HEK293 (cell line): ENCODE measurements at regions not wholly inside any gene's neighbourhood (a gene's known extent, or its start where the extent isn't known, plus 50 kb on each side); places are given as distances from the start of the nearest gene placed in this dataset.

Experiments used
- CTCF ChIA-PET: fragments of 350-600 bp; formaldehyde crosslinking; extraction: SDS; loops from one replicate; lab custom pipeline; 2021; ENCODE audit warnings: antibody characterized with exemption; lab: Yijun Ruan, JAX
- POLR2A ChIA-PET: fragments of 300-600 bp; formaldehyde crosslinking; extraction: SDS; loops from one replicate; lab custom pipeline; 2020; ENCODE audit warnings: antibody characterized with exemption, inconsistent platforms; lab: Yijun Ruan, JAX
- H3K27ac ChIP-seq: fragments of 200-500 bp; sonication (Bioruptor generic); 2 replicates; pipeline ENCODE4 v1.5.1; 2014; ENCODE audit warnings: low read depth, low read length, control low read depth, inconsistent platforms; ENCODE audit errors: extremely low read depth
- H3K36me3 ChIP-seq, 2 experiments: fragments of 200-500 bp in 1 of 2; sonication (Bioruptor generic) in 1 of 2; 1 replicate in 1 of 2; 2 replicates in 1 of 2; pipeline ENCODE4 v1.5.1; 2014 to 2017; ENCODE audit warnings: inconsistent platforms in 2 of 2, low read length in 2 of 2; ENCODE audit not compliant: control insufficient read depth in 2 of 2, insufficient read depth in 1 of 2
- H3K4me1 ChIP-seq: fragments of 200-500 bp; sonication (Bioruptor generic); 2 replicates; pipeline ENCODE4 v1.5.1; 2014; ENCODE audit warnings: mild to moderate bottlenecking, low read length, inconsistent platforms; ENCODE audit not compliant: control insufficient read depth, insufficient read depth
- H3K4me3 ChIP-seq: 2 replicates; pipeline ENCODE4 v1.5.1; 2011; ENCODE audit warnings: low read depth, mild to moderate bottlenecking, control low read depth, low read length, moderate library complexity
- H3K9me3 ChIP-seq: fragments of 200-500 bp; sonication (Bioruptor generic); 2 replicates; pipeline ENCODE4 v1.5.1; 2014; ENCODE audit warnings: low read depth, low read length, inconsistent platforms; ENCODE audit not compliant: control insufficient read depth, insufficient read depth
- BCL11B ChIP-seq: fragments of 450-650 bp; formaldehyde crosslinking; IDR thresholded peaks from 2 replicates; pipeline ENCODE4 v1.5.1; 2016; ENCODE audit warnings: low read depth, missing biosample characterization, missing genetic modification characterization
- EGR2 ChIP-seq: fragments of 450-650 bp; formaldehyde crosslinking; IDR thresholded peaks from 2 replicates; pipeline ENCODE4 v1.5.1; 2016; ENCODE audit warnings: low read depth, missing biosample characterization, missing genetic modification characterization
- HOXD13 ChIP-seq: sonication (generic); formaldehyde crosslinking; IDR thresholded peaks from 2 replicates; pipeline ENCODE4 v1.8.0; 2022; ENCODE audit warnings: missing genetic modification reagents, borderline replicate concordance
- KLF16 ChIP-seq: fragments of 450-650 bp; formaldehyde crosslinking; IDR thresholded peaks from 2 replicates; pipeline ENCODE4 v1.5.1; 2017; ENCODE audit warnings: missing biosample characterization, missing genetic modification characterization
- KLF7 ChIP-seq: fragments of 450-650 bp; formaldehyde crosslinking; IDR thresholded peaks from 2 replicates; pipeline ENCODE4 v1.5.1; 2016; ENCODE audit warnings: missing biosample characterization, missing genetic modification characterization, borderline replicate concordance
- MZF1 ChIP-seq: fragments of 450-650 bp; formaldehyde crosslinking; IDR thresholded peaks from 2 replicates; pipeline ENCODE4 v1.5.1; 2017; ENCODE audit warnings: missing biosample characterization, missing genetic modification characterization, borderline replicate concordance
- OVOL3 ChIP-seq: fragments of 450-650 bp; formaldehyde crosslinking; IDR thresholded peaks from 2 replicates; pipeline ENCODE4 v1.5.1; 2016; ENCODE audit warnings: missing biosample characterization, missing genetic modification characterization
- SP2 ChIP-seq: fragments of 450-650 bp; formaldehyde crosslinking; IDR thresholded peaks from 2 replicates; pipeline ENCODE4 v1.5.1; 2016; ENCODE audit warnings: missing biosample characterization, missing genetic modification characterization
- WT1 ChIP-seq: fragments of 450-650 bp; formaldehyde crosslinking; IDR thresholded peaks from 2 replicates; pipeline ENCODE4 v1.5.1; 2016; ENCODE audit warnings: missing biosample characterization, missing genetic modification characterization
- YY2 ChIP-seq: fragments of 450-650 bp; formaldehyde crosslinking; IDR thresholded peaks from 2 replicates; pipeline ENCODE4 v1.5.1; 2016; ENCODE audit warnings: missing biosample characterization, missing genetic modification characterization
- ZBTB17 ChIP-seq: fragments of 450-650 bp; formaldehyde crosslinking; IDR thresholded peaks from 2 replicates; pipeline ENCODE4 v1.5.1; 2016; ENCODE audit warnings: missing biosample characterization, missing genetic modification characterization
- ZFP3 ChIP-seq: fragments of 450-650 bp; formaldehyde crosslinking; IDR thresholded peaks from 2 replicates; pipeline ENCODE4 v1.5.1; 2016; ENCODE audit warnings: low read depth, missing biosample characterization, missing genetic modification characterization
- ZFP37 ChIP-seq: fragments of 450-650 bp; formaldehyde crosslinking; IDR thresholded peaks from 2 replicates; pipeline ENCODE4 v1.5.1; 2016; ENCODE audit warnings: missing biosample characterization, missing genetic modification characterization
- ZNF114 ChIP-seq: fragments of 450-650 bp; formaldehyde crosslinking; IDR thresholded peaks from 2 replicates; pipeline ENCODE4 v1.5.0; 2017; ENCODE audit warnings: missing biosample characterization, missing genetic modification characterization
- ZNF140 ChIP-seq: fragments of 450-650 bp; formaldehyde crosslinking; IDR thresholded peaks from 2 replicates; pipeline ENCODE4 v1.5.1; 2016; ENCODE audit warnings: missing biosample characterization, missing genetic modification characterization
- ZNF184 ChIP-seq: fragments of 450-650 bp; IDR thresholded peaks from 2 replicates; pipeline ENCODE4 v1.5.1; 2018; ENCODE audit warnings: missing biosample characterization, mild to moderate bottlenecking, missing genetic modification characterization
- ZNF239 ChIP-seq: fragments of 450-650 bp; formaldehyde crosslinking; IDR thresholded peaks from 2 replicates; pipeline ENCODE4 v1.5.1; 2016; ENCODE audit warnings: missing biosample characterization, missing genetic modification characterization
- ZNF24 ChIP-seq: fragments of 450-650 bp; formaldehyde crosslinking; IDR thresholded peaks from 2 replicates; pipeline ENCODE4 v1.5.1; 2016; ENCODE audit warnings: missing biosample characterization, missing genetic modification characterization
- ZNF274 ChIP-seq, 2 experiments: fragments of 200-500 bp in 1 of 2; fragments of 450-650 bp in 1 of 2; sonication (Bioruptor generic) in 1 of 2; formaldehyde crosslinking in 1 of 2; IDR thresholded peaks; 2 replicates each; pipeline versions ENCODE4 v1.5.1 to v1.6.1; 2014 to 2016; ENCODE audit warnings: borderline replicate concordance in 1 of 2, inconsistent platforms in 1 of 2, low read length in 1 of 2, missing biosample characterization in 1 of 2, missing genetic modification characterization in 1 of 2
- ZNF280D ChIP-seq: fragments of 450-650 bp; formaldehyde crosslinking; IDR thresholded peaks from 2 replicates; pipeline ENCODE4 v1.5.1; 2016; ENCODE audit warnings: missing biosample characterization, missing genetic modification characterization
- ZNF341 ChIP-seq: fragments of 450-650 bp; formaldehyde crosslinking; IDR thresholded peaks from 2 replicates; pipeline ENCODE4; 2016; ENCODE audit warnings: low read depth, missing biosample characterization, missing genetic modification characterization
- ZNF555 ChIP-seq: fragments of 450-650 bp; formaldehyde crosslinking; conservative IDR thresholded peaks from 2 replicates; pipeline ENCODE4 v1.5.1; 2017; ENCODE audit warnings: missing biosample characterization, mild to moderate bottlenecking, missing genetic modification characterization, inconsistent platforms
- ZNF561 ChIP-seq: fragments of 450-650 bp; IDR thresholded peaks from 2 replicates; pipeline ENCODE4 v1.5.1; 2018; ENCODE audit warnings: missing biosample characterization, missing genetic modification characterization, borderline replicate concordance
- ZNF664 ChIP-seq: fragments of 450-650 bp; formaldehyde crosslinking; IDR thresholded peaks from 2 replicates; pipeline ENCODE4 v1.5.1; 2016; ENCODE audit warnings: missing biosample characterization, missing genetic modification characterization
- ZNF777 ChIP-seq: fragments of 450-650 bp; formaldehyde crosslinking; IDR thresholded peaks from 2 replicates; pipeline ENCODE4 v1.5.1; 2017; ENCODE audit warnings: missing biosample characterization, missing genetic modification characterization, borderline replicate concordance
- ZSCAN16 ChIP-seq: fragments of 450-650 bp; formaldehyde crosslinking; IDR thresholded peaks from 2 replicates; pipeline ENCODE4 v1.5.1; 2016; ENCODE audit warnings: missing biosample characterization, missing genetic modification characterization
- TF ChIP-seq, protein P1 (sequence below): fragments of 450-650 bp; formaldehyde crosslinking; IDR thresholded peaks from 2 replicates; pipeline ENCODE4 v1.5.1; 2016; ENCODE audit warnings: missing biosample characterization, missing genetic modification characterization
- TF ChIP-seq, protein P2 (sequence below): fragments of 450-650 bp; formaldehyde crosslinking; IDR thresholded peaks from 2 replicates; pipeline ENCODE4 v1.5.1; 2017; ENCODE audit warnings: missing biosample characterization, missing genetic modification characterization
- TF ChIP-seq, protein P3 (sequence below): fragments of 450-650 bp; formaldehyde crosslinking; IDR thresholded peaks from 2 replicates; pipeline ENCODE4 v1.5.1; 2016; ENCODE audit warnings: missing biosample characterization, missing genetic modification characterization

GRCh38 chr14:40199101-40199500, 766.9 kb upstream of the FBXO33 start:
- H3K4me1 ChIP-seq, result no peaks in the 10 kb centered on the region
- ChIA-PET POLR2A (no interaction called here), CTCF (no interaction called here)
- TF ChIP-seq ZNF239 (tag by site-specific recombination) (no peak), ZBTB17 (tag by site-specific recombination) (no peak), ZFP3 (no peak), ZNF140 (tag by site-specific recombination) (no peak), WT1 (tag by site-specific recombination) (no peak), EGR2 (no peak), ZNF274 (IDR thresholded peaks at IDR 0.05; ENCODE audit: low read length) (no peak), ZNF274 (tag by site-specific recombination; IDR thresholded peaks at IDR 0.05; ENCODE audit: borderline replicate concordance) (no peak), KLF16 (tag by site-specific recombination) (no peak), YY2 (no peak), ZFP37 (no peak), MZF1 (tag by site-specific recombination) (no peak), HOXD13 (CRISPR knock-in tag) (no peak), ZNF341 (tag by site-specific recombination) (no peak)
- TF ChIP-seq, protein P1, sequence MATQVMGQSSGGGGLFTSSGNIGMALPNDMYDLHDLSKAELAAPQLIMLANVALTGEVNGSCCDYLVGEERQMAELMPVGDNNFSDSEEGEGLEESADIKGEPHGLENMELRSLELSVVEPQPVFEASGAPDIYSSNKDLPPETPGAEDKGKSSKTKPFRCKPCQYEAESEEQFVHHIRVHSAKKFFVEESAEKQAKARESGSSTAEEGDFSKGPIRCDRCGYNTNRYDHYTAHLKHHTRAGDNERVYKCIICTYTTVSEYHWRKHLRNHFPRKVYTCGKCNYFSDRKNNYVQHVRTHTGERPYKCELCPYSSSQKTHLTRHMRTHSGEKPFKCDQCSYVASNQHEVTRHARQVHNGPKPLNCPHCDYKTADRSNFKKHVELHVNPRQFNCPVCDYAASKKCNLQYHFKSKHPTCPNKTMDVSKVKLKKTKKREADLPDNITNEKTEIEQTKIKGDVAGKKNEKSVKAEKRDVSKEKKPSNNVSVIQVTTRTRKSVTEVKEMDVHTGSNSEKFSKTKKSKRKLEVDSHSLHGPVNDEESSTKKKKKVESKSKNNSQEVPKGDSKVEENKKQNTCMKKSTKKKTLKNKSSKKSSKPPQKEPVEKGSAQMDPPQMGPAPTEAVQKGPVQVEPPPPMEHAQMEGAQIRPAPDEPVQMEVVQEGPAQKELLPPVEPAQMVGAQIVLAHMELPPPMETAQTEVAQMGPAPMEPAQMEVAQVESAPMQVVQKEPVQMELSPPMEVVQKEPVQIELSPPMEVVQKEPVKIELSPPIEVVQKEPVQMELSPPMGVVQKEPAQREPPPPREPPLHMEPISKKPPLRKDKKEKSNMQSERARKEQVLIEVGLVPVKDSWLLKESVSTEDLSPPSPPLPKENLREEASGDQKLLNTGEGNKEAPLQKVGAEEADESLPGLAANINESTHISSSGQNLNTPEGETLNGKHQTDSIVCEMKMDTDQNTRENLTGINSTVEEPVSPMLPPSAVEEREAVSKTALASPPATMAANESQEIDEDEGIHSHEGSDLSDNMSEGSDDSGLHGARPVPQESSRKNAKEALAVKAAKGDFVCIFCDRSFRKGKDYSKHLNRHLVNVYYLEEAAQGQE, result no peak
- TF ChIP-seq, protein P2, sequence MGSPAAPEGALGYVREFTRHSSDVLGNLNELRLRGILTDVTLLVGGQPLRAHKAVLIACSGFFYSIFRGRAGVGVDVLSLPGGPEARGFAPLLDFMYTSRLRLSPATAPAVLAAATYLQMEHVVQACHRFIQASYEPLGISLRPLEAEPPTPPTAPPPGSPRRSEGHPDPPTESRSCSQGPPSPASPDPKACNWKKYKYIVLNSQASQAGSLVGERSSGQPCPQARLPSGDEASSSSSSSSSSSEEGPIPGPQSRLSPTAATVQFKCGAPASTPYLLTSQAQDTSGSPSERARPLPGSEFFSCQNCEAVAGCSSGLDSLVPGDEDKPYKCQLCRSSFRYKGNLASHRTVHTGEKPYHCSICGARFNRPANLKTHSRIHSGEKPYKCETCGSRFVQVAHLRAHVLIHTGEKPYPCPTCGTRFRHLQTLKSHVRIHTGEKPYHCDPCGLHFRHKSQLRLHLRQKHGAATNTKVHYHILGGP, result no peak
- H3K9me3 ChIP-seq, result no peaks in the 10 kb centered on the region
- no peak overlapping the region for H3K27ac ChIP-seq
- H3K36me3 ChIP-seq, result no peaks in the 10 kb centered on the region
- no peak overlapping the region for H3K4me3 ChIP-seq

- TF ChIP-seq OVOL3 (tag by site-specific recombination) (no peak), BCL11B (no peak), ZSCAN16 (tag by site-specific recombination) (no peak), ZNF184 (tag by site-specific recombination) (no peak), ZNF777 (no peak), ZNF555 (no peak), YY2 (no peak), ZNF561 (tag by site-specific recombination) (no peak), KLF7 (no peak), SP2 (tag by site-specific recombination) (no peak), ZNF664 (tag by site-specific recombination) (no peak), ZNF114 (no peak), ZNF280D (tag by site-specific recombination) (no peak), ZNF24 (no peak)
- TF ChIP-seq, protein P3, sequence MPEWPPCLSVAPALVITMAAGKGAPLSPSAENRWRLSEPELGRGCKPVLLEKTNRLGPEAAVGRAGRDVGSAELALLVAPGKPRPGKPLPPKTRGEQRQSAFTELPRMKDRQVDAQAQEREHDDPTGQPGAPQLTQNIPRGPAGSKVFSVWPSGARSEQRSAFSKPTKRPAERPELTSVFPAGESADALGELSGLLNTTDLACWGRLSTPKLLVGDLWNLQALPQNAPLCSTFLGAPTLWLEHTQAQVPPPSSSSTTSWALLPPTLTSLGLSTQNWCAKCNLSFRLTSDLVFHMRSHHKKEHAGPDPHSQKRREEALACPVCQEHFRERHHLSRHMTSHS (tag by site-specific recombination), result no peak
- Histone ChIP-seq H3K9me3 (no peaks in the 10 kb centered on the region), H3K36me3 (no peaks in the 10 kb centered on the region), H3K4me1 (no peaks in the 10 kb centered on the region), H3K4me3 (no peak overlapping the region), H3K27ac (no peak overlapping the region)
- ChIA-PET CTCF (no interaction called here), POLR2A (no interaction called here)
Measured at GRCh38 chr14:40197344-40197743, 765.1 kb upstream of the FBXO33 start.
